NCI-H2029 treated with DMSO at 0.1 percent for 48 hours (cell line): ENCODE measurements at regions not wholly inside any gene's neighbourhood (a gene's known extent, or its start where the extent isn't known, plus 50 kb on each side); places are given as distances from the start of the nearest gene placed in this dataset.
"Not testable (repeated sequence)": the region's sequence is repeated elsewhere in the genome, so short reads cannot be mapped to it uniquely, and the experiment has no call there.

Experiments
- DNase-seq: peaks from one replicate; lab custom pipeline; 2025; lab: John Stamatoyannopoulos, UW

DNA sequence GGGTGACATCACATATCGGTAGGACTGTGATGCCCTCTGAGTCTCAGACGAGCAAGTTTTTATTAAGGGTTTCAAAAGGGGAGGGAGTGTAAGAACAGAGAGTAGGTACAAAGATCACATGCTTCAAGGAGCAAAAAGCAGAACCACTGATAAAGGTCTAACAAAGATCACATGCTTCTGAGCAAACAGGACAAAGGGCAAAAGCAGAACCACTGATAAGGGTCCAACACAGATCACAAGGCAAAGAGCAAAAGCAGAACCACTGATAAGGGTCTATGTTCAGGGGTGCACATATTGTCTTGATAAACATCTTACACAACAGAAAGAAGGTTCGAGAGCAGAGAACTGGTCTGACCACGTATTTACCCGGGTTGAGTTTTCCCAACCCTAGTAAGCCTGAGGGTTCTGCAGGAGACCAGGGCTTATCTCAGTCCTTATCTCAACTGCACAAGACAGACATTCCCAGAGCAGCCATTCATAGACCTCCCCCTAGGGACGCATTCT is 604.2 kb upstream of the GYPC start:
- not testable (repeated sequence) for DNase-seq

DNA sequence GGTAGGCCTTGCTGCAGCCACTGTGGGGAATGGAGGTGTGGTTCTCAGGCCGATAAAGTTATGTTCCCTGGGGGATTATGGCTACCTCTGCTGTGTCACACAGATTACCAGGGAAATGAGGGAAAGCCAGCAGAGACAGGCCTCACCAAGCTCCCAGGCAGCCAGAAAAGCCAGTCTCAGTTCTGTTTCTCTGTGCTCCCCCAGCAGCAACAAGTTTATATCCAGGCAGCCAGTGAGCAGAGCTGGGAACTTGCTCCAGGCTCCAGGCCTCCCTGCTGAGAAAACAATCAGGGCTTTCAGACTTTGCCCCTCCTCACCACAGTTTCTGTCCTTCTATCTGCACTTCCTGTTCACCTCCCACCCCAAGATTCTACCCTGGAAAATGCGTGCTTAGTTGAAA is 596.6 kb upstream of the GYPC start:
- DNase-seq, result no peak

DNA sequence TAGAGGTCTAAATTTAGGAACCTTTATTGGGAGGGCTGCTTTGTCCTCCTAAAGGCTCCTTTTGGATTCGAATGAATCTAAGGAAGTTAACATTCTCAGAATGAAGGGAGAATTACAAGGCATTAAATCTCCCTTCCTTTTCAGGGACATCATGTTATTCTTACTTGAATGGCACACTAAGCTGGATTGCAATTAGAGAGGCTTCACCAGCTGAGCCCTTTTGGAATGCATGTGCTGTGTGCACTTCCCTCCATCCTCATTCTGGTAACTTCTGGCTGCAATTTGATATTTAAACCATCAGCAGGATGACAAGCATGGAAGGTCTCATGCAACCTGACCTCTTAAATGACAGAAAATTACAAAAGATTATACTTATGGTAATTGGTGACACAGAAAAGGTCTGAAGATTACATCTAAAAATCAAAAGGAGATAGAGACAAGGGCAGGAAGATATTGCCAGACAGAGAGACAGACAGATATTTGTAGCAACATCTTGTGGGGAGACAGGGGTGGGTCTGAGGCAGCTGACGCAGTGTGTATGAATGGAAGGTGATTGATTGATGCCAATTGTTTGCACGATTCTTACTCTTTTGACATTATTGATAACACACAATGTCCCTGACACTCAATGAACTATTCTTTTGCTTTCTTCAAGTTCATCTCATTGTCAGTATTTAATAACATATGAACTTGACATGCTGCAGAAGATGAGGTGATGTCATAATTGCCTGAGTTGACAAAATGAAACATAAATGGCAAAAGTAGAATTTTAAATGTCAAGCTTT is 570.8 kb upstream of the GYPC start:
- DNase-seq, result no peak

DNA sequence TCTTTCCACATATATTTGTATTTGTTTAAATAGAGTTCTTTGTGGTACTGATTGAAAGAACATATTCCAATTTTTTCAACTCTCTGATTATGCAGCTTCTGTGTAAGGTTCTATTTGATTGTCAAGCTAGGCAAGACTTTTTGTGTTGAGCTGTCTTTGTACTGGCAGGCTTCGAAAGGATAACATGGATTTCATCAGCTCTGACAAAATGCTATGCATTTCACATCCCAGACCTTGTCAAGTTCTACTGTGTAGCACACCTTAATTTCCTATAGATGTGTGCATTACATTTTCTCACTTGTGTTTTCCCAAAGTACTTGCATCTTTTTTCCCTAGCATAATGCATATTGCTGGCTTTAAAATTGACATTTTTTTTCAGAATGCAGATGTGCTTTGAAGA is 555.0 kb upstream of the GYPC start:
- DNase-seq, result no peak

DNA sequence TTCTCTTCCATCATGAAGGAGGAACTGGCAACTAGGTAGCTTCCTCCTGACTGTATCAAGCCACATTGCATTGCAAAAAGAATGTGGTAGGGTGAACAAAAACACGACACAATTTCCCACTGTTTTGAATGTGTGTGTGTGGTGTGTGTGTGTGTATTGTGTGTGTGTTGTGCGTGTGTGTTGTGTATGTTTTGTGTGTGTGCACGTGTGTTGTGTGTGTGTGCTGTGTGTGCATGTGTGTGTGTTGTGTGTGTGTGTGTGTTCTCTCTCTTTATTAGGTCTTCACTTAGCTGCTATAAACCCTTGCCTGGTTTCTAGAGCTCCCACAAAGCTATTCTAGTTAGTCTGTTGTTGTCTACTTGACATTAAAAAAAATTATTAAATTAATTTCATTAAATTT is 550.0 kb upstream of the GYPC start:
- DNase-seq, result no peak

DNA sequence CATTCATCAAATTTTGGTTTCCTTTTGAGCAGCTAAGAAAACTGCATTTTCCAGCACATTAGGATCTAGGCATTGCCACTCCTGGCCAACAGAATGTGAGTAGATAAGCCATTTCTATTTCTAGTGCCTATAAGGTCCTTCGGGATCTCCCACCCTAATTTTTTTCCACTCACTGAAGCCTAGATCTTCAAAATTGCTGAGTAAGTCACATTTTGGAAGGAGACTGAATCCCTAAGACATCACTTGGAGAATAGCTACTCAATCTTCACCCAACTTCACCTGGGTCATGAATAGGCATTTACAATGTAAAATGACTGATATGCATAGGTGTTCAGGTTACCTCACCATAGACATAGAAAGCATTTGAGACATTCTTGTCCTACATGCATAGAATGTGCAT is 548.1 kb upstream of the GYPC start:
- no peak for DNase-seq

DNA sequence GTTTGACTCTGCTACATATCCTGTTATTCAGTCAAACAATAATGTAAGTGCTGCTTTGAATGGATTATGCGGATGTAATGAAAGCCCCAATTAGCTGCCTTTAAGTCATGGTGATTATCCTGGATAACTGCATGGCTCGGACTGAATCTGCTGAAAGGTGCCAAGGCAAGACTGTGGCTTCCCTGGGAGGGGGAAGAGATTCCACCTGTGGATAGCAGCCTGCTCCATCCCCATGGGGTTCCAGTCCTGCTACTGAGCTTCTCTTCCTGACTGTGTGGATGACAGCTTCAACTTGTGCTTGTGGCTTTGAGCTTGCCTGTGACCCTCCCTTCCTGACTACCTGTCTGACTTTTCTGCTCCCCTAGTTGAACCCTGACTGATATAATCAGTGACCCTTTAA is 540.0 kb upstream of the GYPC start:
- no peak for DNase-seq

DNA sequence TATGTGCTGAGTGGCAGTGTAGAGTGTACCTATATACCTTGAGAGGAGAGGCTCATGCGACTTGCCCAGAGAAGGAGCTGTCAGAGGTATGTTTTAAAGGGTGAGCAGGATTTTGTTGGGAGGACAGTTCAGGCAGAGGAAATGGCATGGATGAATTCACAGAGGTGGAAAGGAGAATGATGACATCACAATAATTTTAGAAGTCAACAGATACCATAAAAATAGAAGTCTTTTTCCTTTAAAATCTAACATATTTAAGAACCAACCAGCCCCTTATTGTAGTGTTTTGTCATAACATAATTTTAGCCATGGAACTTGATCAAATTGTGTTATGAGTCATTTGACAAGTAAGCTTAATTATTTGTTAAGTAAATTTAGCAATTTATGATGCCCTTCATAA is 538.1 kb upstream of the GYPC start:
- DNase-seq, result no peak

DNA sequence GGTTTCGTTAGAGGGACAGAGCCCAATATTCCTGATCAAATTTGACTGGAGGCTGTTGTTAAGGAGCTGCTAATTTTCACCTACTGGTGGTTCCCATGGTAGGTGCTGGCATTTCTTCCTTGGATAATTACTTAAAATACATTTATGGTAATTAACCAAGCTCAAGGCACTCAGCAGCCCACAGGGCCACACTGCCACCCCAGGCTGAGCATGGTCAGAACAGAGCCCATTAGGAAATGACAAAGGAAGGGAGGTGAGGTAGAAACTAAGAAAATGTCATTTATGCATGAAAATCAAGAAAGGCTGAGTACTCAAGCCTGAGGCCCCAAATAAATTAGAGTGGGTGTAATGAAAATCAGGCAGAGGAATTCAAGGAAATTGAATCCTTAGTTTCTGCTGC is 510.2 kb upstream of the GYPC start:
- no peak for DNase-seq

DNA sequence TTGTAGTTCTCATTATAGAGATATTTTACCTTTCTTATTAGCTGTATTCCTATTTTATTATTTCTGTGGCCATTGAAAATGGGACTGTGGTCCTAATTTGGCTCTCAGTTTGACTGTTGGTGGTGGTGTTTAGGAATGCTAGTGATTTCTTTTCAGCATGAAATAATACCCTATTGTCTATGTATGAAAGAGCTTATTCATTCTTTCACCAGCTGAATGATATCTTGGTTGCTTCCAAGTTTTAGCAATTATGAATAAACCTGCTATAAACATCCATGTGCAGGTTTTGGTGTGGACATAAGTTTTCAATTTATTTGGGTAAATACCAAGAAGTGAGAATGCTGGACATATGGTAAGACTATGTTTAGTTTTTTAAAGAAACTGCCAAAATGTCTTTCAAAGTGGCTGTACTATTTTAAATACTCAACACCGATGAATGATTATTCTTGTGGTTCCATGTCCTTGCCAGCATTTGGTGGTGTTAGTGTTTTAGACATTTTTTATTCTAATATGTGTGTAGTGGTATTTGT is 501.6 kb upstream of the GYPC start:
- no peak for DNase-seq

DNA sequence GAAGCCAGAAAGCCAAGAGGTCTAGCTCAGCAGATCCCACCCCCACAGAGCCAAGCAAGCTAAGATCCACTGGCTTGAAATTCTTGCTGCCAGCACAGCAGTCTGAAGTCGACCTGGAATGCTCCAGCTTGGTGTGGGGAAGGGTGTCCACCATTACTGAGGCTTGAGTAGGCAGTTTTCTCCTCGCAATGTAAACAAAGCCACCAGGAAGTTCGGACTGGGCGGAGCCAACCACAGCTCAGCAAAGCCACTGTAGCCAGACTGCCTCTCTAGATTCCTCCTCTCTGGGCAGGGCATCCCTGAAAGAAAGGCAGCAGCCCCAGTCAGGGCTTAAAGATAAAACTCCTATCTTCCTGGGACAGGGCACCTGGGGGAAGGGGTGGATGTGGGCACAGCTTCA is 495.0 kb upstream of the GYPC start:
- DNase-seq, result not testable (repeated sequence)

DNA sequence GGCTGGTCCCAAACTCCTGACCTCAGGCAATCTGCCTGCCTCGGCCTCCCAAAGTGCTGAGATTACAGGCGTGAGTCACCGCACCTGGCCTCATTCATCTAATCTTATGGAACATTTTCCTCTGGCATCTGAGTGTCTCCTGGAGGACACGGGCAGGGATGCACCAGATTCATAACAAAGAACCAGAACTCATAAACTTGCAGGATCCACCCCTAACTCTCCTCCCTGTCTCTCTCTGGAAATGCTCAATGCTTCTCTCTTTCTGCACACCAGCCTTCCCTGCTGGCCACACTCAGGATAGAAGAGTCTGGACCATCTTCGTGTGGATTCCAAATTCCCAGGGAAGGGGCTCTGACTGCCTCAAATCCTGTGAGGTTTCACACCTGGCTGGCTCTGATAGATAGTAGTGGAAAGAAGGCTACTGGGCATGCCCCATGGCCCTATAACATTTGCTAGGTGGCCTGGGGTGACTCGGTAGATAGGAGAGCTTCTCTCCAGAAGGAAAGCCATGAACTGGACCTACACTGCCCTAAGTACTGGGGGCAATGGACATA is 483.2 kb upstream of the GYPC start:
- DNase-seq, result no peak

DNA sequence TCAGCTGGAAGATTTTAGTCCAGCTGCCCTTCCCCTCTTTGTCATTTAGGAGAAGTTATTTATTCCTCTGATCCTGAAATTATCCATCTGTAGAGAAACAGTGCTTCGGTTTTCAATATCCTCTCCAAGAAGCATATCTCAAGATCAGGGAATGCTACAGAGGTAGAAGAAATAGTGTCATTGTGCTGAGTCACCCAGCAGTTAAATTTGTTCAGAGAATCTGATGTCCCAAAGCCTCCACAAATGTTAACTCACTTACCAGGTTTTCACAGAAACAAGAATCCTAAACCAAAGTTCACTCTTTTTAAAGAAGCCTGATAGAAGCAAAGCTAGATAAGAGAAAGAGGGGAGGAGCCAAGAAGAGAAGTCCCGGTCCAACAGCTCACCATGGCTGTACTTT is 480.7 kb upstream of the GYPC start:
- no peak for DNase-seq

DNA sequence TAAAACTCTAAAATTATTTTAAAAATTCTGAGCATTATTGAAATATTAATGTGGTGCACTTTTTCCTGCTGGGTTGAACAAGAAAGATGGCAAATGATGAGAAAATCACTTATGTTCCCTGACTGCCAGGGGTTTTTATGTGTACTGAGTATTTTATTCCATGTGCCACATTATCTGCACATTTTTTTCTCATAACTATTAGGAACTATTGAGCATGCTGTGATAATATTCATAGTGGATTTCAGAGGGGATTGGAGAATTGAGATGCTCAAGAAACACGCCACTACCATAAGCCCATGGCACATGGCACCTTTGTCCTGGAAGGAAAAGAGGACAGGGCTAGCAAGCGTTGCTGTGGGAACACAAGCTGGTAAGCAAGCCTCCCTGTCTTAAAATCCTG is 478.5 kb upstream of the GYPC start:
- no peak for DNase-seq

DNA sequence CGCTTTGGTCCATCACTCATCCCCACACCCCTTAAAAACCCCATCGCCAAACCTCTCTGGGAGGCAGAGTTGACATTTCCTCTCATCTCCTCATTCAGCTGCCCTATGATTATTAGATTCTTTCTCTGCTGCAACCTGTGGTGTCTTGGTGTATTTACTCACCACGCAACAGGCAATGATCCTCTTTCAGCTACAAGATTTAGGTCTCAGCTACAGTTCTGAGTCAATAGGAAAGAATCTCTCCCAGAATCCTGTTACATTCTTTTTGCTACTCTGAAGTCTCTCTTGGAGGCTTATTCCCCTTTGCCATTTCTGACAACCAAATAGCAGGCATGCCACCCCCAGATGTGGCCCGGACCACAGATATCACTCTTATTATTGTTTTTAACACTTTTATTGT is 468.3 kb upstream of the GYPC start:
- DNase-seq, result no peak

DNA sequence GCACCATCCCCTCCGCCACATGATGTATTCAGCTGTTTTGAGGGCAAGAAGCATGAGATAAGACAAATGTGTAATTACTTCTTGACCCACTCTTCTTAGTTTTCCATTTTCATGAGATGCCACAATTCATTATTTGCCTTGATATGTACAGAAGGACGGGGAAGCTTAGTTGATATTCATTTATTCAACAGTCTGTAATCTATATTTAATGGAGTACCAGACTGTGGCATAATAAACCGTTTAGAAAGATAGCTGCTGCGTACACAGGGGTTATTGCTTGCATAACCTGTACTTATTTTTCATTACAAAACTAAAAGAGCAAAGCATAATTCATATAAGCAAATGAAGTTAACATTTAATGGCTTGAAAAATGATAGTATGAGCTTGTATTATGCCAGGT is 466.4 kb upstream of the GYPC start:
- DNase-seq, result no peak

DNA sequence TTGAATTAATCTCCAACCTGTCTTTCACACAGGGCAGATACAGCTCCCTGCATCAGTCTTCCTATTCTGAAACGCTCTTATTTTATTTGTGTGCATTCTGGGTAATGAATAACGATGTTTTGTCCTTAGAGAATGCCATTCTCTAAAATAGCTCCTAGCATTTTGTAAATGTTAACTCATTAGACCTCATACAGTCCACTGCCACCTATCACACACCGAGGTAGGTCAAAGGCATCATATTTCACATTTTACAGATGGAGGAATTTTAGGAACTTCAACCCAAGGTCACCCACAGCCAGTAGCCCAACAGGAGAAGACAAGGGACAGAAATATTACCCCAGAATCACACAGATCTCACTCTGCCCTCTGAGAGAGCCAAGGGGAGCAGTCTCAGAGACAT is 455.4 kb upstream of the GYPC start:
- no peak for DNase-seq

DNA sequence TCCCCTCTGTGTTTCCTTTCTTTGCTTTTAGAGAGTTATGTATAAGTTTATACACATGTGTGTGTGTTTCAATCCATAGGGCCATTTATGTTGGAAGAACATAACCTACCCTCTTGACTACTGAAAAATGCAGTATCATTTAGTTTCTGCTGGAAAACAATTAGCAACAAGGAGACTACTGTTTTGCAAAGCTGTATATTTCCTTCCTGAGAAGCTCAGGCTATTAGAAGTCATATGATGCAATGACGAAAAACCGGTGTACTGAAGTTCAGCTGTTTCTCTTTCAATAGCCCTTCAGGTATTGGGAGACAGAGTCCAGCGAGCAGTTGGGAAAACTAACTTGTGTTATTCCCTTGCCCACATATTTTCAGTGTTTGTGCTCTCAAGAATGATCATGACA is 447.7 kb upstream of the GYPC start:
- DNase-seq, result no peak

DNA sequence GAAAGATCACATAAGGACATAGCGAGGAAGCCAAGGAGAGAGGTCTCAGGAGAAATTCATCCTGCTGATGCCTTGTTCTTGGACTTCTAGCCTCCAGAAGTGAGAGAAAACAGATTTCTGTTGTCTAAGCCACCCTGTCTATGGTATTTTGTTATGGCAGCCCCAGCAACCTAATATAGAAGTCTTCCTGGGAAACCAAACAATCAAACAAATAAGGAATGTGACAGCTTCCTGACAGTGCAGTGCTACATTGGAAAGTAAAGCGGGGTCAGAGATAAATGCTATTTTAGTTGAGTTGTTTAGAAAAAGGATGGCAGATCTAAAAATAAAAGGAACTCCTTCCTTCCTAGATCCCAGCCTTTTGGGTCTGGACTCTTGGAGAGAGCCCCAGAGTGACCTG is 443.2 kb upstream of the GYPC start:
- DNase-seq, result no peak

DNA sequence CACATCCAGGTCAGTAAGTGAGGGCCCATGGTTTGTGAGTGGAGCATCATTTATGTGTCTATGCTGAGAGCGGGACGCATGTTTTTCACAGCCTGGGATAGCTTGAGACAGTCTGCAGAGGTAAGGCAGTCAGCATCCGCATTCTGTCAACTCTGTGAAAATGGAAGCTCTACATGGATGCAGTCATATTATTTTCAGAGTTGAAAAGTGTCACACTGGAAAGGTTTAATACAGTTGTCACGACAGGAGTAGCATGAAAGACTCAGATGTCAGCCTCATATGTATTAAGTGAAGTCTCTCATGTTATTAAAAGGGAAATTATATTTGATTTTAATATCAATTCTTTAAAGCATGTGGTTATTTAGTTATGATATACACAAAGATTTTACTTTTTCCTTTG is 436.9 kb upstream of the GYPC start:
- DNase-seq, result no peak

DNA sequence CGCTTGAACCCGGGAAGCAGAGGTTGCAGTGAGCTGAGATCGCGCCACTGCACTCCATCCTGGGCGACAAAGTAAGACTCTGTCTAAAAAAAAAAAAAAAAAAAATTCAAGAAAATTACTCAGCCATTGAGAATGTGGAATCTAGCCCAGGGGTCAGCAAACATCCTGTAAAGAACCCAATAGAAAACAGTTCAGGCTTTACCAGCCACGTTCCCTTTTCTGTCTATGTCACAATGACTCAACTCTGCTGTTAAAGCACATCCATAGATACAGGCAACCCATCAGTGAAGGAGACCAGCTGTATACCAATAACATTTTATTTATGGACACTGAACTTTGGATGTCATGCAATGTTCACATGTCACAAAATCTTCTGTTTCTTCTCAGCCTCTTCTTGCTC is 435.6 kb upstream of the GYPC start:
- DNase-seq, result no peak

DNA sequence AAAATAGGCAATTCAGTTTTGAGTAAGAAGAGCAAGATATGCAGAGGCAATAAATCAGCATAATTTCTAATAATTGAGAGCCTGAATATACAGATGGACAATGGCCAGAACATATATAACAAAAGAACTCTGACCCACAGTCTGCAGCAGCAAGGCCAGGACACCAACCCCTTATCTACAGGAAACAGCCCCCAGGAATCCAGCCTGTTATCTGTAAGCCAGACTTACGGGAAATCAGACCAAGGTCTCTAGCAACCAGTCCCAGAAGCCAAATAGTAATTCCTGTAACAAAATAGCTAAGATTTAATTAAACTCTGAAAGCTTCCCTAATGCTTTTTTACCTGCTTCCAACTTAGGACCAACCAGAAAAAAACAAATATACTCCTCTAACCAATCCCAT is 434.5 kb upstream of the GYPC start:
- DNase-seq, result no peak

DNA sequence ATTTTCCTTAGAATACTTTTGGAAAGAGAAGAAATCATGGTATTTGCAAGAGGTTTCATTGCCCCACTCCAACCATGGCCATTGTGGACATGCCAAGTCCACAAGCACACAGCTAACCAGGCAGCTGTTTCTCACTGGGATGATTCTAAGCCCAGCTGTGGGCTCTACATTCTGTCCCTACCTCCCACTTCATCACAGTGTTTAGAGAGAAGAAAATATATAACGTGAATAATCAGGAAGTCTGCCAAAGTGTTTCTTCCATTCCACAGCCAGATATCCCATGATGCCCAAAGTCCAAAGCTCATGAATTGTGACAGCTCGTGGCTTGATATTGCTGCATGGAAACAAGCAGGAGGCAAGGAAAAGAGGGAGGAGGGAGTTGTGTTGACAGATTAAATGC is 433.7 kb upstream of the GYPC start:
- DNase-seq, result no peak

DNA sequence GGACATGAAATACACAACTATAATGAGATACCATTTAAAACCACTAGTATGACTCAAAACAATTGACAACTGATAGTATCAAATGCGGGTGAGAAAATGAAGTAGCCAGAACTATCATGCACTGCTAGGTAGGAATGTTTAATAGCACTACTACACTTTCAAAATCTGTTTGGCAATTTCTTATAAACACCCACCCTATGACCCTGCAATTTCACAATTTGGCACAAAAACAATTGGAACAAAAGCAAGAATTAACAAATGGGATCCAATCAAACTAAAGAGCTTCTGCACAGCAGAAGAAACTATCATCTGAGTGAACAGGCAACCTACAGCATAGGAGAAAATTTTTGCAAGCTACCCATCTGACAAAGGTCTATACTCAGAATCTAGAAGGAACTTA is 431.2 kb upstream of the GYPC start:
- no peak for DNase-seq
